PC-9 (cell line): ENCODE measurements at regions not wholly inside any gene's neighbourhood (a gene's known extent, or its start where the extent isn't known, plus 50 kb on each side); places are given as distances from the start of the nearest gene placed in this dataset.

ENCODE experiments used
- BruUV-seq: library from RNA; stranded (reverse); fragments of 400-500 nt; replicated peaks from 2 replicates; lab custom pipeline; 2021; lab: Mats Ljungman, UMichigan
- CTCF ChIA-PET: fragments of 300-600 bp; sonication (Branson Sonifier 250); formaldehyde crosslinking; loops from one replicate; lab custom pipeline; 2022; ENCODE audit warnings: antibody characterized with exemption; lab: Charles Lee
- POLR2A ChIA-PET: fragments of 300-600 bp; sonication (Branson Sonifier 250); formaldehyde crosslinking; loops from one replicate; lab custom pipeline; 2022; ENCODE audit warnings: antibody characterized with exemption; ENCODE audit not compliant: unreplicated experiment; lab: Charles Lee
- DNase-seq, 2 experiments: peaks; one replicate each; pipeline versions ENCODE4 v3.0.0 to v3.0.0-alpha.2; 2015 to 2022; ENCODE audit warnings: mixed read lengths in 1 of 2
- H2AFZ ChIP-seq: fragments of 200-600 bp; sonication (generic); 2 replicates; pipeline ENCODE4 v1.8.1; 2017; ENCODE audit warnings: antibody characterized with exemption
- H3F3A ChIP-seq: fragments of 200-600 bp; sonication (generic); 2 replicates; pipeline ENCODE4 v1.8.1; 2017; ENCODE audit warnings: antibody characterized with exemption, mild to moderate bottlenecking, low read depth; ENCODE audit not compliant: insufficient read depth
- H3K27ac ChIP-seq: fragments of 200-600 bp; sonication (generic); 2 replicates; pipeline ENCODE4 v1.6.1; 2016; ENCODE audit warnings: mixed run types
- H3K27me3 ChIP-seq: fragments of 200-600 bp; sonication (generic); 2 replicates; pipeline ENCODE4 v1.6.1; 2016; ENCODE audit warnings: low read depth, mixed run types; ENCODE audit not compliant: insufficient read depth
- H3K36me3 ChIP-seq: fragments of 200-600 bp; sonication (generic); 2 replicates; pipeline ENCODE4 v1.6.1; 2016; ENCODE audit warnings: low read depth, mixed run types
- H3K4me1 ChIP-seq: fragments of 200-600 bp; sonication (generic); replicated peaks from 2 replicates; pipeline ENCODE4 v1.6.1; 2016; ENCODE audit warnings: mixed run types; ENCODE audit not compliant: insufficient read depth
- H3K4me2 ChIP-seq: fragments of 200-600 bp; sonication (generic); 2 replicates; pipeline ENCODE4 v1.6.1; 2017; ENCODE audit warnings: mixed run types
- H3K4me3 ChIP-seq: fragments of 200-600 bp; sonication (generic); 2 replicates; pipeline ENCODE4 v1.6.1; 2016; ENCODE audit warnings: mixed run types
- H3K79me2 ChIP-seq: fragments of 200-600 bp; sonication (generic); 2 replicates; pipeline ENCODE4 v1.6.1; 2017; ENCODE audit warnings: low read depth, mixed run types
- H3K9me2 ChIP-seq: fragments of 200-600 bp; sonication (generic); 2 replicates; pipeline ENCODE4 v1.8.1; 2017; ENCODE audit warnings: mild to moderate bottlenecking; ENCODE audit not compliant: insufficient read depth
- H3K9me3 ChIP-seq: fragments of 200-600 bp; sonication (generic); 2 replicates; pipeline ENCODE4 v1.8.1; 2016; ENCODE audit warnings: low read depth; ENCODE audit not compliant: insufficient read depth
- H4K20me1 ChIP-seq: fragments of 200-600 bp; sonication (generic); 2 replicates; pipeline ENCODE4 v1.8.1; 2017; ENCODE audit not compliant: insufficient read depth
- EZH2 ChIP-seq: fragments of 200-600 bp; sonication (generic); IDR thresholded peaks from 2 replicates; pipeline ENCODE4 v1.8.0; 2017; ENCODE audit warnings: antibody characterized with exemption, low read depth
- intact Hi-C: fragments of 100-400 bp; cut with micrococcal nuclease; formaldehyde crosslinking; loops from one replicate; pipeline ENCODE4 v1.10.0; 2022; ENCODE audit not compliant: unreplicated experiment
- TF ChIP-seq, protein P1 (sequence below): fragments of 200-600 bp; sonication (generic); conservative IDR thresholded peaks from 2 replicates; pipeline ENCODE4 v1.6.1; 2017; ENCODE audit warnings: mixed run types, antibody characterized with exemption, mild to moderate bottlenecking, moderate library complexity

- no peak for DNase-seq
- Histone ChIP-seq H2AFZ (no peak overlapping the region), H3K9me3 (no peaks in the 10 kb centered on the region; the same call in 1 of the 2 replicates), H3K9me2 (no peaks in the 10 kb centered on the region), H3K36me3 (no peaks in the 10 kb centered on the region), H3K27ac (no peak overlapping the region), H3K4me1 (no peaks in the 10 kb centered on the region), H3K4me2 (no peak overlapping the region), H4K20me1 (no peaks in the 10 kb centered on the region), H3K27me3 (no peaks in the 10 kb centered on the region), H3K79me2 (no peaks in the 10 kb centered on the region), H3F3A (no peaks in the 10 kb centered on the region), H3K4me3 (no peak overlapping the region)
- POLR2A ChIA-PET: interaction anchor here (0.6 kb wide), 1 partner anchor 163 kb away, joined by 5 read pairs; no protein-coding TSS in a partner anchor
- CTCF ChIA-PET: no interaction called here
- intact Hi-C loops: no loop called here
- TF ChIP-seq, protein P1, sequence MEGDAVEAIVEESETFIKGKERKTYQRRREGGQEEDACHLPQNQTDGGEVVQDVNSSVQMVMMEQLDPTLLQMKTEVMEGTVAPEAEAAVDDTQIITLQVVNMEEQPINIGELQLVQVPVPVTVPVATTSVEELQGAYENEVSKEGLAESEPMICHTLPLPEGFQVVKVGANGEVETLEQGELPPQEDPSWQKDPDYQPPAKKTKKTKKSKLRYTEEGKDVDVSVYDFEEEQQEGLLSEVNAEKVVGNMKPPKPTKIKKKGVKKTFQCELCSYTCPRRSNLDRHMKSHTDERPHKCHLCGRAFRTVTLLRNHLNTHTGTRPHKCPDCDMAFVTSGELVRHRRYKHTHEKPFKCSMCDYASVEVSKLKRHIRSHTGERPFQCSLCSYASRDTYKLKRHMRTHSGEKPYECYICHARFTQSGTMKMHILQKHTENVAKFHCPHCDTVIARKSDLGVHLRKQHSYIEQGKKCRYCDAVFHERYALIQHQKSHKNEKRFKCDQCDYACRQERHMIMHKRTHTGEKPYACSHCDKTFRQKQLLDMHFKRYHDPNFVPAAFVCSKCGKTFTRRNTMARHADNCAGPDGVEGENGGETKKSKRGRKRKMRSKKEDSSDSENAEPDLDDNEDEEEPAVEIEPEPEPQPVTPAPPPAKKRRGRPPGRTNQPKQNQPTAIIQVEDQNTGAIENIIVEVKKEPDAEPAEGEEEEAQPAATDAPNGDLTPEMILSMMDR: no peak
- no peak for TF ChIP-seq EZH2
- BruUV-seq: no TSS peak
These were observed 51.2 kb upstream of the TBC1D5 start for GRCh38 chr3:17793542-17794195.
